ENCODE measurements at regions not wholly inside any gene's neighbourhood (a gene's known extent, or its start where the extent isn't known, plus 50 kb on each side); places are given as distances from the start of the nearest gene placed in this dataset.
"Not testable (repeated sequence)": the region's sequence is repeated elsewhere in the genome, so short reads cannot be mapped to it uniquely, and the experiment has no call there.

DNA sequence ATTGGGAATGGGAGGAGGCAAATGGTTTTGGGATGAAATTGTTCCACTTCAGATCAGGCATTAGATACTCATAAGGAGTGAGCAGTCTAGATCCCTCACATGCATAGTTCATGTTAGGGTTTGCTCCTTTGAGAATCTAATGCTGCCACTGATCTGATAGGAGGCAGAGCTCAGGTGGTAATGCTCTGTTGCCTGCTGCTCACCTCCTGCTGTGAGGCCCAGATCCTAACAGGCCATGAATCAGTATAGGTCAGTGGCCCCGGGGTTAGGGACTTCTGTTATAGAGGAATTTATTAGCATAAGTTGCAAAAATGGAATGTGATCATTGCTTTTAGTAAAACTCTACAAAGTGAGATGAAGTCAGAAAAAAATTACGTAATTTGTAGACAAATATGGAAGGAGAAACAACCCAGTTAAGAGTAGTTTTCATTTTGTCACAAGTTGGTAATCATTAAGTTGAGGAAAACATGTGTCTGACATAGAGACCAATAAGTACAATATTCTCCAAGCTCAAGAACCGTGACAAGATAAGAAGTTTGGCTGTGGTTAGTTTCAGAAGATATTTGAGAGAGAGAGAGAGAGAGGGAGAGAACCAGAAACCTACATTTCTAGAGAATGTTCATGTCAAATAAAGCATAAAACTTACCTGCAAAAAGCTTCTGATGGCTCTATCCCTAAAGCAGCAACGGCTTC, 689.7 kb upstream of the PRMT6 start:
- no peak overlapping the region for H3K27ac ChIP-seq

DNA sequence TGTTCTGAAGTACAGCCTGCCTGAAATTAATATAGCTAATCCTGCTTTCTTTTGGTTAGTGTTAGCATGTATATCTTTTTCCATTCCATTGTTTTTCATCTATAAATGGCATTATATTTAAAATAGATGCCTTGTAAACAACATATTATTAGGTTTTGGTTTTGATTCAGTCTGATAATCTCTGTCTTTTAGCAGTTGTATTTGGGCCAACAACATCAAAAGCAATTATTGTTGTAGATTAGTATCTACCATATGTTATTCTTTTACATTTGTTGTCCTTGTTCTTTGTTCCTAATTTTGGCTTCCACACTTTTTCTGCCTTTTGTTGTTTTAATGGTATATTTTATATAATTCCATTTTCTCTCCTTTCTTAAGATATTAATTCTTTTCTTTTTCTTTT, 678.2 kb upstream of the PRMT6 start:
- Histone ChIP-seq H3K27ac (no peak overlapping the region), H3K4me3 (no peak overlapping the region)

More for the DNA sequence above, 689.7 kb upstream of the PRMT6 start:
- no peak overlapping the region for H3K4me3 ChIP-seq

DNA sequence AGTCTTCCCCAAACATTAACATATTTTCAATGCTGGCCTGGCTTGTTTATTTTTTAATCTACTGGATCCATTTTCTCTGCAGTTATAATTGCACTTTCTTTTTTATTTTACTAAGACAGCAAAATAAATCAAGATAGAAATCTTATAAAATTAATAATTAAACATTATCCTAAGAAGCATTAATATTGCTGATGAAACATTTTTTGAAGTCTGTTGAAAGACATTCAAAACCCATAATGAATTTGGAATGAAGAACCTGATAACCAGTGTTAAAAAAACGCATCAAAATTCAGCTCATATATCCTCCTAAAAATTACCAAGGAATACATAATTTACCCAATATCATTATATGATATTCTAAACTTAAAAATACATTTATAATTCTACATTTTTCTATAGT, 675.7 kb upstream of the PRMT6 start:
- Histone ChIP-seq H3K4me3 (no peak overlapping the region), H3K27ac (no peak overlapping the region)

DNA sequence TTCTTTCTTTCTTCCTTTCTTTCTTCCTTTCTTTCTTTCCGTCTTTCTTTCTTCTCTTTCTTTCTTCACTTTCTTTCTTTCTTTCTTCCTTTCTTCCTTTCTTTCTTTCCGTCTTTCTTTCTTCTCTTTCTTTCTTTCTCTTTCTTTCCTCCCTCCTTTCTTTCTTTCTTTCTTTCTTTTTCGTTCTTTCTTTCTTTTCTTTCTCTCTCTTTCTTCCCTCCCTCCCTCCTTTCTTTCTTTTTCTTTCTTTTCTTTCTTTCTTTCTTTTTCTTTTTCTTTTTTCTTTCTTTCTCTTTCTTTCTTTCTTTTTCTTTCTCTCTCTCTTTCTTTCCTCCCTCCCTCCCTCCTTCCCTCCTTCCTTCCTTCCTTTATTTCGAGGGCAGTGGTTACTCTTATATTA, 667.3 kb upstream of the PRMT6 start:
- H3K27ac ChIP-seq, H3K4me3 ChIP-seq: not testable (repeated sequence)

GRCh38 chr1:106393046-106393445, 663.4 kb upstream of the PRMT6 start:
- H3K4me3 ChIP-seq, result no peak overlapping the region
- H3K27ac ChIP-seq, result no peak overlapping the region

DNA sequence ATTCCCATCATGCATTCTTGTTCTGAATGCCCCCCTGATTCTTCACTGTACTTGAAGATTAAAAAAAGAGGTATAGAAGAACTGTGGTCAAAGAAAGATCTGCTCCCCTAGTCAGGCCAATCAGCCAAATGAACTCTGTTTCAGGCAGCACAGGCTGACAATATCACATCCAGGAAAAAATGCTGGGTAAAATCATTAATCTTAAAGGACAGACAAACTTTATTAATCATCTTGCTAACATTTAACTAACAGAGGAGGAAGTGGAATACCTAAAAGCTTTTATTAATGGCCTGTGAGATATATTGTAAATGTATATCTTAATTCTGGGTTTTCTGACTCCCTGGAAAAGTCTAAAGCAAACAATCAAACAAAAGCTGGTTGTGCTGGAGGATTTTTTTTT, 660.5 kb upstream of the PRMT6 start:
- H3K27ac ChIP-seq, result no peak overlapping the region
- H3K4me3 ChIP-seq, result no peak overlapping the region

- no peak overlapping the region for H3K4me3 ChIP-seq
- H3K27ac ChIP-seq, result no peak overlapping the region
Measured at GRCh38 chr1:106398391-106398790, 658.1 kb upstream of the PRMT6 start.

- no peak overlapping the region for H3K4me3 ChIP-seq
- H3K27ac ChIP-seq, result no peak overlapping the region
Measured at GRCh38 chr1:106406114-106406513, 650.4 kb upstream of the PRMT6 start.

GRCh38 chr1:106412321-106412720, 644.2 kb upstream of the PRMT6 start:
- H3K27ac ChIP-seq, H3K4me3 ChIP-seq: not testable (repeated sequence)

- Histone ChIP-seq H3K4me3 (no peak overlapping the region), H3K27ac (no peak overlapping the region)
Measured at GRCh38 chr1:106435269-106435668, 621.2 kb upstream of the PRMT6 start.

GRCh38 chr1:106439475-106439874, 617.0 kb upstream of the PRMT6 start:
- Histone ChIP-seq H3K4me3 (no peak overlapping the region), H3K27ac (no peak overlapping the region)

GRCh38 chr1:106447466-106447865, 609.0 kb upstream of the PRMT6 start:
- H3K4me3 ChIP-seq, result no peak overlapping the region

DNA sequence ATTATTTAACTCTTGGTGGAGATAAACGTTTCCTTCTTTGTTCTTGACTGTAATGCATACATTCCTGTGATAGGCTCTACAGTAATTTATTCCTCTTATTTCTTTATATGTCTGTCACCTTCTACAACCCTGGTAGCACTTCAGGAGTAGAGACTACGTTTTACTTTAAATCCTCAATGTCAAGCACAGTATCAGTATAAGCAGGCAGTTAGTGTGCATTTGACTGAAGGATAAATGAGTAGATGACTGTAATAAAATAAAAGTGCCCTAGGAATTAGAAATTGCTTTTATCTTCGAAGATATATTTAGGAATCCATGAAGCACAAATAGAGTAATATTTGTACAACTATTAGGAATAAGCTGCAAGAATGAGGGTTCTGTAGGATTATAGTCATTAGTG, 599.6 kb upstream of the PRMT6 start:
- no peak overlapping the region for H3K27ac ChIP-seq
- H3K4me3 ChIP-seq, result no peak overlapping the region

More at GRCh38 chr1:106447466-106447865, 609.0 kb upstream of the PRMT6 start:
- H3K27ac ChIP-seq, result no peak overlapping the region

DNA sequence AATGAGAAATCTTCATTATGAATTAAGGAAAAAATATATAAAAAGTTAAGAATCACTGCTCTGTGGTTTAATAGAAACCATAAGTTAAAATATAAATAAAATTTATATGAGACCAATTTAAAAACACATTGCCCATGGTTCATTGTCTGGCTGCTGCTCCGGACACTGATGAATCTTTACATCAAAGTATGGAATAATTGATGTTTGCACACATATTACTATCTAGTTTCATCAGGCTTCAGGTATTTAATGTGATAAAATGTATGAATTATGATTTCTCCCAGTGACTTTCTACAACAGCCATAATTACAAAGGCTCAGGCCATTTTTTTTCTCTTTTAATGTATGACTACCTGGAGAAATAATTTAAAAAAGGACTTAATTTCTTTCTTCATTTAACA, 599.1 kb upstream of the PRMT6 start:
- no peak overlapping the region for H3K27ac ChIP-seq
- no peak overlapping the region for H3K4me3 ChIP-seq

- H3K4me3 ChIP-seq, result no peak overlapping the region
- no peak overlapping the region for H3K27ac ChIP-seq
Measured at GRCh38 chr1:106458866-106459265, 597.6 kb upstream of the PRMT6 start.

DNA sequence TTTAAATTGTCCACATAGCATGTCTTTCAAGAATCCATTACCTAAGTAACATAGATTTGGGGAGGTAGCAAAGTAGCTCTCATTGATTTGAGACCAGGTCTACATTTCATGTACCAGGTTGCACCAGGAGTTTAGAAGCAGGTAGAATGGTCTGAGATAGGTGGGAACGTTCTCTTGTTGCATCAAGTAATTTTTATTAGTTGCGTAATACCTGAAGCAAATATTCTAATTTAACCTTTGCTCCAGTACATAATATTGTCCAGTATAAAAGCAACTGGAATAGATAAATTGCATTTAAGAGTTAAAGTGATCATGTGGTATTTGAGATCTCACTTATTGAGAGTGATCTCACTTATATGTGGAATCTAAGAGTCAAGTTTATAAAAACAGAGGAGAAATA, 597.1 kb upstream of the PRMT6 start:
- Histone ChIP-seq H3K4me3 (no peak overlapping the region), H3K27ac (no peak overlapping the region)

DNA sequence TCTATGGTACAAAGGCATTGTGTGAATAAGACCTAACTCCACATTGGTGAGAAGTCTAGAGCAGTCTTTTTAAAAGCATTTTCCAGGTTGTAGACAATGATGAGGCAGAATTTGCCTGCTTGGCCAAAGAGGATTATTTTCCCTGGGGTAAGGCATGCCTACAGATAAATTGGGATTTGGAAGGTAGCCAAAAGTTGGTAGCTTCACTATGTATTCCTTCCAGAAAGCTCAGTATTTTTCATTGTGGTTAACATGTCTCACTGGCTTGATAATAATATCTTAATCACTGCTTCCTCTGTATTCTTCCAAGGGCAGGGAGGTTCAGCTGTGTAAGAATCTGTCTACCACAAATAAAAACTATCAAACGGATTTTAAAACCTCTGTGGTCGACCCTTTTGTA, 590.8 kb upstream of the PRMT6 start:
- Histone ChIP-seq H3K4me3 (no peak overlapping the region), H3K27ac (no peak overlapping the region)

GRCh38 chr1:106480629-106481028, 575.8 kb upstream of the PRMT6 start:
- Histone ChIP-seq H3K27ac (no peak overlapping the region), H3K4me3 (no peak overlapping the region)

DNA sequence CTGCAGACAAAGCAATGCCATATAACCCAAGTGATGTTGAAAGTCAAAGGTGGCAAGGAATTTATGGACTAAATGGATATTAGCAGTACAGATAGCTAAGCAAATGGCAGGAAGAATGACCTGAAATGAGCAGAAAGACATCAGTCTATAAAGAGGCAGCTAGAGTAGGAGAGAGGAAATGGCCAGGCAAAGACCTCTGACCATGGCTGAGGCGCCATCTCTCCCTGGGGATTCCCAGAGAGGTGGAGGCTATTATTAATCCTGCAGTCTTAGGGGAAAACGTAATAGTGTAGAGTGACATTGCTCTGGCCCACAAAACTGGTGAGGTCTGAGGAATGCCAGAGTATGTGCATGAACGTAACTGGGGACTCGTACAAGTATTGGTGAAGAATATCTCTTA, 563.6 kb upstream of the PRMT6 start:
- no peak overlapping the region for H3K27ac ChIP-seq
- no peak overlapping the region for H3K4me3 ChIP-seq

DNA sequence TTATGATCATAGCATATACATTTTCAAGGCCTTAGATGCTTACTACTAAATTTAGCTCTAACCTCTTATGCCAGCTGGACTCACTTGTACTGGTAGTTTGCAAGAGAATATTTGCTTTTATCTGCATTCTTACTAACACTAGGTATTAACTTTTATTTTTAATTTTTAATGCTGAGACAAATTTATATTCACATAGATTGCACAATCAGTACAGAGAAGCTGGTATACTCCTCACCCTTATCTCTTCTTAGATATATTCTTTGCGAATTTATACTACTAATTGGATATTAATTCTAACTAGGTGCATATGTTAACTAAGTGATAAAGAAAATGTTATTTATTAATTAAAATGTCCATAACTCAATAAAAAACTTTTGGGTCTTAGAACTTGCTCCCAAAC, 561.8 kb upstream of the PRMT6 start:
- Histone ChIP-seq H3K4me3 (no peak overlapping the region), H3K27ac (no peak overlapping the region)

DNA sequence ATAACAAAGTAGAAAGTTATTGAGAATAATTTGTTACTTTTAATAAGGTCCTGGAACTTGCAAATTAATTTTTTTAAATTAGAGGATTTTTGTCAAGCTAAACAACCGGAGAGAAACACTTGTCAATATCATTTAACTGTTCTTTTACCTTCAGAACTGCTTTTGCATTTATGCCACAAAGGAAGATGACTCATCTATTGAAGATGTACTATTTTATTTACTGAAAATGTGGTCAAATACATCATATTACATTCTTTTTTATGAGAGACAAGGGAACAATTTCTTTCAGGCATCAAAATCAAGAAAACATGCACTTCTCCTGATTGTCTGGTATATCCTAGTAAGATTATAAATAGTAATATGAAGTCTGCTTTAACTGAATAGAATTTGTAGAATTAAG, 558.2 kb upstream of the PRMT6 start:
- no peak overlapping the region for H3K27ac ChIP-seq
- no peak overlapping the region for H3K4me3 ChIP-seq

DNA sequence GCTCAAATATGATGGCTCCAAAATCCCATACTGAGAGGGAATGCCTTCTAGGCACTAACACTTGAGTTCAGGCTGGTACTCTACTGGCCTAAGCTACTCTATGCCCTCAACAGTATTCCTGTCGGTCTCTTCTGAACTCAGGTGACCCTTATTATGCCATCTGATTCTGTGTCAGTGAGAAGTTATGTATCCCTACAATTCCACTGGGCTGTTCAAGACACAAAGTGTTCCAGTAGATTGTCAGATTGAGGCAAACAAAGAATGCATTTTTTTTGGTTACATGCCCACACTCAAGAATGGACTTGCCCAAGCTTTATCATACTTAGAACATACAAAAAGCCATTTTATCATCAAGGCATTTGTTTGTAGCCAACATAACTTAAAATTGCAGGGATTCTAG, 553.8 kb upstream of the PRMT6 start:
- H3K27ac ChIP-seq, result no peak overlapping the region
- H3K4me3 ChIP-seq, result no peak overlapping the region

All from skin epidermis (tissue), 12 donors.